Activated naive CD8-positive, alpha-beta T cell treated with anti-CD3 and anti-CD28 coated beads for 36 hours (primary cell): ENCODE measurements at regions not wholly inside any gene's neighbourhood (a gene's known extent, or its start where the extent isn't known, plus 50 kb on each side); places are given as distances from the start of the nearest gene placed in this dataset.
"Not testable (repeated sequence)": the region's sequence is repeated elsewhere in the genome, so short reads cannot be mapped to it uniquely, and the experiment has no call there.

Experiments used
- DNase-seq: peaks from one replicate; pipeline ENCODE4 v3.0.0; 2021
- H3K27ac Mint-ChIP-seq: one replicate; pipeline ENCODE4 v1.8.0; 2022; ENCODE audit warnings: mild to moderate bottlenecking, moderate library complexity, mixed read lengths
- H3K27me3 Mint-ChIP-seq: one replicate; pipeline ENCODE4 v1.8.0; 2022; ENCODE audit warnings: mild to moderate bottlenecking, mixed read lengths
- H3K36me3 Mint-ChIP-seq: one replicate; pipeline ENCODE4 v1.8.0; 2021; ENCODE audit warnings: mild to moderate bottlenecking, mixed read lengths
- H3K4me1 Mint-ChIP-seq: one replicate; pipeline ENCODE4 v1.8.0; 2021; ENCODE audit warnings: mixed read lengths
- H3K4me3 Mint-ChIP-seq: one replicate; pipeline ENCODE4 v1.8.0; 2022; ENCODE audit warnings: mild to moderate bottlenecking, moderate library complexity, mixed read lengths
- H3K9me3 Mint-ChIP-seq: one replicate; pipeline ENCODE4 v1.8.0; 2022; ENCODE audit warnings: mixed read lengths

DNA sequence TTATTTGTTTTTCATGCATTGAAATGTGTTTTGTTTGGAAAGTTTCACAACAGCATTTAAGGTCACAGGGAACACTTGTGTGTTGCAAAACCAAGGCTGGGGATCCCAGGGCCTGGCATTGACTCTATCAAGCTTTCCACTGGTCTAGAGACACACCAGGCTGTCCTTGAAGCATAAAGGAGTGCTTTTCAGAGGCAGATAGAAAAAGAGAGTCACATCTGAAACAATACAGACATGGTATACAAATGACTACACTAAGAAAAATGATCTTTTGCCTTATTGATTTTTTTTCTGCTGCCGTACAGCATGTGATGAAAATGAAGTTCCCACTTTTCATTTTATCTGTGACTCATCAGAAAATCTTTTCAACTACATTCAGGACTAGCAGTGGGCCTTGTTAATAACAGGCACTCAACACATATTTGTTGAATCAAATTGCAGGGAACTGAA lies 61.9 kb upstream of the ZCCHC2 start:
- Mint-ChIP-seq H3K36me3 (no peaks in the 10 kb centered on the region), H3K4me3 (no peak overlapping the region), H3K27me3 (no peaks in the 10 kb centered on the region), H3K4me1 (no peaks in the 10 kb centered on the region), H3K9me3 (no peaks in the 10 kb centered on the region), H3K27ac (no peak overlapping the region)
- no peak for DNase-seq

DNA sequence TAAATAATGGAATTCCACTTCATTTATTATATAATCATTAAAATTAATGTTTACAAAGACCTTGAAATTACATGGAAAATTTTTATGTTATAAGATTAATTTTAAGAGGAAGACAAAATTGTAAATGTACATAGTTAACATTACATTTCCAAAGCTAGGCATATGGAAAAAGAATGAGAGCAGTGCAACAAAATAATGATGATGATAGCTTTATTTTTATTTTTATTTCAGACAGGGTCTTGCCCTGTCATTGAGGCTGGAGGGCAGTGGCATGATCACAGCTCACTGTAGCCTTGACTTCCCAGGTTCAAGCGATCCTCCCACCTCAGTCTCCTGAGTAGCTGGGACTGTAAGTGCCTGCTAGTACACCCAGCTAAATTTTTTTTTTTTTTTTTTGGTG lies 61.2 kb upstream of the ZCCHC2 start:
- H3K36me3 Mint-ChIP-seq: no peaks in the 10 kb centered on the region

DNA sequence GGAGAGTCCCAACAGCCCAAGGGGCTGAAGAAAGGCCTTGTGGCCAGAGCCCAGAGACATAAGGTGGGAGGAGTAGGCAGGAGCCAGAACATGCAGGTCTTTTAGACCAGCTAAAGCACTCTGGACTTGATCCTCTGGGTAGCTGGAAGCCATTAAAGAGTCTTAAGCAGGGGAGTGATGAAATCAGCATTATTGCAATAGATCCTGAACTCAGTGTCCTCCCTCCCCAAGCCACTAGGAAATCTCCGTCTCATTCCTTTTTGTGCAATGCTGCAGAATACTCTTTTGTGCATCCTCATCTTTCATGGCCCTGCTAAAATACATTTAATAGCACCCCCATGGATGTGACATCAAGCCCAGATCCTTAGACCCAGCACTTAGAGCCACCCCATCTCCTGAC lies 58.6 kb upstream of the ZCCHC2 start:
- Mint-ChIP-seq H3K27ac (no peak overlapping the region), H3K27me3 (no peaks in the 10 kb centered on the region), H3K9me3 (peaks cover 7% of the 10 kb centered on the region), H3K4me3 (no peak overlapping the region), H3K36me3 (no peaks in the 10 kb centered on the region), H3K4me1 (no peaks in the 10 kb centered on the region)
- no peak for DNase-seq

More for the DNA sequence above, 61.2 kb upstream of the ZCCHC2 start:
- DNase-seq: no peak
- Mint-ChIP-seq H3K9me3 (no peaks in the 10 kb centered on the region), H3K27ac (no peak overlapping the region), H3K4me3 (no peak overlapping the region), H3K27me3 (no peaks in the 10 kb centered on the region), H3K4me1 (no peaks in the 10 kb centered on the region)

- not testable (repeated sequence) for H3K36me3 Mint-ChIP-seq, H3K27me3 Mint-ChIP-seq, DNase-seq, H3K4me3 Mint-ChIP-seq, H3K4me1 Mint-ChIP-seq, H3K27ac Mint-ChIP-seq
- peaks cover 28% of the 10 kb centered on the region for H3K9me3 Mint-ChIP-seq
These were observed 53.7 kb upstream of the ZCCHC2 start for GRCh38 chr18:62469131-62469530.
